NCI-H82 (cell line): ENCODE measurements at regions not wholly inside any gene's neighbourhood (a gene's known extent, or its start where the extent isn't known, plus 50 kb on each side); places are given as distances from the start of the nearest gene placed in this dataset.
A peak's percentile ranks its signal among the peaks of the same experiment; 100 is the strongest.

ENCODE experiments used
- DNase-seq: peaks from one replicate; lab custom pipeline; 2025; lab: John Stamatoyannopoulos, UW

DNA sequence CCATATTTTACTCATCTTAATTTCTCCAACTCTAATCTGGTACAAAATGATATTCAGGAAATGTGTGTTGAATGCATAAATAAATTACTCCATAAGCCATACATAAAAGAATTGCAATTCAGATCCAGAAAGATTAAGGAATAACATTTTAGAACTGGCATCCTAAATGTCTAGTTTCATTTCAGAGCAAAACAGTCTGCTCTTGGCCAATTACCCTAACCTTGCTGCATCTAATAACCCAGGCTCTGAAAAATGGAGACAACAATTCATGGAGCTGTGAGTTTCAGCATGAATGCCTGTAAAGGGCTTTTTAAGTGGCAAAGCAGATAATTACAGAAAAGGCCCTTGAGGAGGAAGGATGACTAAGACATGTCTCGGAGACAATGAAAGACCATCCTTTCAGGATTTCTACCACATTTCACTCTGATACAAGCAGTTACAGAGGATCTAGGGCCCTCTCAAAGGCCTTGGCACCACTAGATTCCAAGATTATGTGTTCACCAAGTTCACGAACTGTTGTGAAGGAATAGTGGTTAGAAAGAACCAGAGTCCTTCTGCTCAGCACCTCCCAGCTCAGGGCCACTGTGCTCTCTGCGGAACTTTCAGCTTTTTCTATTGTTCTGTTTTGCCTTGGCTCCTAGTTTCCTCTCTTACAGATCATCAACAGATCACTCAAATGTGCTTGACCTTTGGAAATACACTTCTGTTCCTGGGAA lies 157.6 kb upstream of the BLID start:
- DNase-seq = no peak

DNA sequence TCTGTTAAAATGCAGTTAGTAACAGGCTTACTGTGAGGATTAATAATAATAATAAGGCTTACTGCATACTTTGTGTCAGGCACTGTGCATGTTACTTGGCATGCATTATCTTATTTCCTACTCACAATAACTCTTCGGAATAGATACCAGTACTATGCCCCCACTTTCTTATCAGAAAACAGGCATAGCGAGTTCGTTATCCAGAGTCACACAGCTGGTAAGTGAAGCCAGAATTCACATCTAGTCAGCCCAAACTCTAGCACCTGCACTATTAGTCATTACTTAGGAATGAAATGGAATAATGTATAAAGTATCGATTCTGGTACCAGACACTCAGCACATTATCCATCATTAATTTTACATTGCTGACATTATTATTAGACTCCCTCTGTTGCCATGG lies 155.7 kb upstream of the BLID start:
- peak; percentile 3 for DNase-seq

DNA sequence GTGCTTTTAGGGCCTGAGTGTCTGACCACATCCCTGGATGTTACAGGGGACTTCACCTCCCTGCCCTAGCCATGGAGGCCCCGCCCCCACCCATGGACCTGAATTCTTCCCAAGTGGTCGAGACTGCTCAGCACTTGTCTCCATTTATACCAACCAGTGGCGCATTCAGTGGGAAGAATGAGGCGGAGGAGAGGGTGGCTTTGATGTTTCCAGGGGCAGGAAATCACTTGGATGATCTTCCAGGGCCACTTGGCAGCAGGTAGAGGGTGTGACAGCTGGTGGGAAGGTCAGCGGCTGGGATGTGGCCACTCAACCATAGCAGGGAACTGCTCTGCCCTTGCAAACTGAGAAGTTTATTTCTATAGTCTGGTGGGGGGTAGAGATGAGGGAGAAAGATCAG lies 155.1 kb upstream of the BLID start:
- peak; percentile 5 for DNase-seq

DNA sequence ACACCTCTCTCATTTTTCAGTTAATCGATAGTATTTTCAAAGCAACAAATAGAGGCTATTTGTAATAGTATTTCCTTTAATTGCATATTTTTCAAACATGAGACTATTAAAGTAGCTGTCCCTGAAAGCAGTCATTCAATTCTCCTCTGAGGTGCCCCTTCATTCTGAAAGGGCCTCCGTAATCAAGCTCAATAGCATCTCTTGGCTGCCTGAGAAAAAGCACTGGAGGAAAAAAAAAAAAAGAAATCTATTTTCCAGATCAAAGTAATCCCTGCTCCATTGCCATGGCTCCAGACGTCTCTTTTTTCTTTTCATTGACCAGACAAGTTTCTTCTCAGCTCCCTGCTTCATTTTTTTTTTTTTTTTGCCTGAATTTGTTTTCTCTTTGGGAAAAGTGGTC lies 154.5 kb upstream of the BLID start:
- DNase-seq = no peak

DNA sequence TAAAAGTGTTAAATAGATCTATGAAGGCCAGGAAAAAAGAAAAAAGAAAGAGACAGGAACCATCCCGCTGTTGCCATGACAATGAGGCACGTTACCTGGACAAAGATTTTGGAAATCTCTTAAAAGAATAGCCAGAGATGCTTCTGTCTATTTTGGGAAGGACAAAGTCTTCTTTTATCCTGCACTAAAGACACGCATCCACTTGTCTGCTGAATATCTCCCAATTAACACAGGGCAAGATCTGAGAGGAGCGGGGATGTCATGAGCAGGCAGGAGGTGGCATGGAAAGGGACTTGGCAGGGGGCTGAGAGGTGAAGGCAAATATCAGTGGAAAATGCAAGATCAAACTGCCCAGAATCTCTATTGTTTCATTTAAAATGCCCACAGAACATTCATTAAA lies 153.8 kb upstream of the BLID start:
- DNase-seq = no peak

DNA sequence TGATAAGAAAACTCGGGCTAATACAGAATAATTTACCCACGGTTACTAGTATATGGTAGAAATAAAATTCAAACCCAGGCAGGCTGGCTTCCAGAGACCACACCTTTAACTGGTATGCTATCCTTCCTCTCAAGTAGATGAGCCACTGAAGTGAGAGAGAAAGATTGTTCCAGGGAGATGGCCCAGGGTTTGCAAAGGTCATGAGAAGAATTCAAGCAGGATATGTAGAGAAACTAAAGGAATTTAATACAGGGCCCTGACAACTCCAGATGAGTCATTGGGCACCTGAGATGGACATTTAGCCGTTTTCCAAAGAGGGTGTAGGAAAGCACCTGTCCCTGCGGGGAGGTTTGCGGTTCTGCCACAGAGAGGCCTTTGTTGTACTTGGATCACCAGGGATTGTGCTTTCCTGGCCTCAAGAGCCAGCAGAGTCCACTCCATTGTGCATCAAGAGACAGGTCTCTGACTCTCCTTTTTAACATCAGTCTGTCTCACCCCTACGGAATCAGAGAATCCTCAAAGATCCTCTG lies 152.7 kb upstream of the BLID start:
- DNase-seq = no peak

DNA sequence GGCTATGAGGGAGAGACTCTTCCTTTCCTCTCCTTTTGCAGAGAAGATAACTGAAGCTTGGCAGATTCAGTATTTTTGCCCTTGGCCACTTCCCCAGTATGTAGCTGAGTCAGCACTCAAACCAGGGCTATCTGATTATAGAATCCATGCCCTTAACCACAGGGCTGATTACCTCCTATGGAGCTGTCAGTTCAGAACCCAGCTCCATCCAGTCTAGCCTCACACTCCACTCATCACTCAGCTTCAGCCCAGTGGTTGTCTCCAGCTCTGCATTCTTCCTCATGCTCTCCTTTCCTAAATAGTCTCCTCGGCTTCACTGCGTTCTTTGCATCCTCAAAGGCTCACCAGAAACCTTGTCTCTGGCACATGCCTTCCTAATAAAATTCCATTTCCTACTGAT lies 151.6 kb upstream of the BLID start:
- no peak for DNase-seq

DNA sequence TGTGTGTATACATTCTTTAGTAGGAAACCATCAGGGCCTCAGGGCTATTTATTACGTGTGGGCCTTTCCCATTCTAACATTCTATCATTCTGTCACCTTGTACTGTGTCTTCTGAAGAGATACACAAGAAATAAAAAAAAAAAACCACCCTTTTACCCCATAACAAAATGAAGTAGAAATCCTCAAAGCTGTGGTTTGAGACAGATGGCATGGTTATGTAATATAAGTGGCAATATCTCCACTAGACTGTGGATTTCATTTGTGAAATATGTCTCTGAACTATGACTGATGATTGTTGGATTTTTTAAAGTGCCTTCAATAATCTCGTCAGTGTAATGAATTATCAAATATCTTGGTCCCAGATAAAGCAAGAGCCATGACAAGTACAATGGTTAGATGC lies 150.0 kb upstream of the BLID start:
- no peak for DNase-seq

DNA sequence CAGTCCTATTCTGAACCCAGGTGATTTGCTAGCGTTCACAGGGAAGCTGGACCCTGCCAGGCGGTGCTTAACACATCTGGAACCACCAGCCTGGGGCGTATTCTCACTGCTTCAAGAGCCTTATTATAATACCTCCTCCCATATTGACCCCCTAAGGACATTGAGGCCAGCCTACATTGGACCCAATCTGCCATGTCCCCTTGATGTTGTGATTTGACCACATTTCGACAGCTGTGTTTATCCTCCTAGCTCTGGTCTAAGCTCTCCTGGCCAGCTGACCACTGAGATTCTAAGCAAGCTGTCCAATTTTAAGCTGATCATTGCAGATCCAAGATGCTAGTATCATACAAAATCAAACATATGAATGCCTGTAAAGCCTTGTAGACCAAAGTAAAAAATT lies 148.1 kb upstream of the BLID start:
- peak; percentile 17 for DNase-seq

DNA sequence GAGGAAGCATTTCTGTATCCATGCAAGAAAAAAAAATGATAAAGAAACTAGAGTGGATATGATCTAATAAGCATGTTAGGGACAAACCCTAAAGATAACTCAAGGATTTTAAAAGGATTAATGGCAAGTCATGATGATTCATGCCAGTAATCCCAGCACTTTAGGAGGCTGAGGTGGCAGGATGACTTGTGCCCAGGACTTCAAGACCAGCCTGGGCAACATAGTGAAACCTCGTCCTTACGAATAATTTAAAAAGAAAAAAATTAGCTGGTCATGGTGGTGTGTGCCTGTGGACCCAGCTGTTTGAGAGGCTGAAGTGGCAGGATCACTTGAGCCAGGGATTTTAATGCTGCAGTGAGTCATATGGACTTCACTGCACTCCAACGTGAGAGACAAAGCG lies 145.5 kb upstream of the BLID start:
- peak; percentile 17 for DNase-seq

DNA sequence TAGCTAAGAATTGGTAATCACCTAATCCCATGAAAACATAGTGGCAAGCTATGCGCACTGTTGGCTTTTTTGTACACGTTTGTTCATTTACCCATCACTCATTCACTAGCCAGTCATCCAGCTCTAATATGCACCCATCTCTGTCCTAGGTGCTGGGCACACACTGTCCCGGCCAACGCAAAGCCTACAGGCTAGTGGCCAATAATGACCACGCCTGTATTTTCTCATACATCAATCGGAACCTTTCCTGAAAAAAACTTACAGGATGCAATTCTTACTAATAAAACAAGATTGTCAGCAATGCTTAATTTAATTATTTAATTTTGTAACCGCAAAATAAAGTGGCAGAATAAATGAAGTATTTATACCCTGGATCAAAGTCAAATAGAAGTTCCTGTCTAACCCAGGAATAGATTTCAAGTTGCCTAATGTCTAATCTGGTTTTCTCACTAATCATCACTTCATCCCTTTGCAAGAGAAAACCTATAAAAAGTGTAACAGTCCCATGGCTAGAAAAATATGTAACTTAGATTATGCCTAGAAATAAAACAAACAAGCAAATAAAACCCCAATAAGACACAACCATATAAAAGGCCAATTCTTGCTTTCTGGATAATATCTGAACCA lies 143.3 kb upstream of the BLID start:
- no peak for DNase-seq

DNA sequence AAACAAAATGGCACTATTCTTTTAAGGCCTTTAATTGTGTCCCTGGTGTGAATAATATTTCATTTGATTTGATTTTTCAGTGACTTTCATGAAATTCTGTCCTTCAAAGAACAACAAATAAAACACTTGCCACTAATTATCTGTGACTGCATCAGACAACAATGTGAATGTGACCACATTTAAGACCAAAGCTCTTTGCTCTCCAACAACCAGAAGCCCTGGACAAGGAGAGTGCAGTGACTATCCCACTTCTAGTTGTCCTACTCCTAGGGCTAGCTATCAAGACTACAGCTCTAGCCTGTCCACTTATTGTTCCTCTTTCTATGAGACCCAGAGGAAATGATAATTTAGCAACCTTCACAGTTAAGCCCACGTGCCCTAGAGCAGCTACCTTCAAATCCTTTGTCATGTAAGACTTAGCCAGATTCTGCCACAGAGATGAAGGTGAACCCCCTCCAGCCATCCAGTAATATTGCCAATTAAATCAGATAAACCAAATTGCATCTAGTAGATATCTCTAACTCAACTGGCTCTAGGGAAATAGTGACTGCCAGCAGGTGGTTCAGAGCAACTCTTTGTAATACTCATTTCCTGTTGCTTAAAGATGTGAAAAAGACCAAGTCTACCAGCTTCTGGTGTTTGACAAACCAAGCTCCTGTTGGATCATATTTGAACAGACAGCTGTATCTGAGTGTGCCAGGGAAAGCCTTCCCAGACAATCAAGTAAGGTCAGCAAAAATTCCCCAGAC lies 142.6 kb upstream of the BLID start:
- DNase-seq = no peak

DNA sequence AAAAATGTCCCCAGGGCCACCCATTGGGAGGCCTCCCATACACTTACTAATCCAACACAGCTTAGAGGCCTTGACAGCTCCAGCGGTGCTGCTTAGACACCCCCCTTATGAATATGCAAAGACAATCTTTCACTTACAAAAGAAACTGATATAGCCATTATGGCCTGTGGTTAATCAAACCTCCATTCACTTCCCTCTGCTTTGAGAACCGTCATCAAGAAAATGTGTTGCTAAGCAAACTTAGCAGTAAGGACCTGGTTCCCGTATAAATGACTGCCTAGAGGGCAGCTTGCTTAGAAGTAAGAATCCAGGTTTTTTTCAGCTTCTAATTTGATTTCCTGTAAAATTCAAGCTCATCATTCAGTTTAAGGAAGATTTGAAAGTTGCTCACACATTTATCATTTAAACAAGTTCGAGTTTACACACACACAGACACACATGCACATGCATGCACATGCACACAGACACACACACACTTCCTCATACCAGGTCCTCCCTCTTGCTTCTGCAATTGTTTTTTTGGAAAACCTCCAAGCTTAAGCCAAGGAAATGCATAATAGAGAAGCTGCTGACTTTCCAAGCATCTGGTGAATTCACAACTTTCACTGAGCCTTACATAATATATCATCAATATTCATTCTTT lies 137.7 kb upstream of the BLID start:
- no peak for DNase-seq

DNA sequence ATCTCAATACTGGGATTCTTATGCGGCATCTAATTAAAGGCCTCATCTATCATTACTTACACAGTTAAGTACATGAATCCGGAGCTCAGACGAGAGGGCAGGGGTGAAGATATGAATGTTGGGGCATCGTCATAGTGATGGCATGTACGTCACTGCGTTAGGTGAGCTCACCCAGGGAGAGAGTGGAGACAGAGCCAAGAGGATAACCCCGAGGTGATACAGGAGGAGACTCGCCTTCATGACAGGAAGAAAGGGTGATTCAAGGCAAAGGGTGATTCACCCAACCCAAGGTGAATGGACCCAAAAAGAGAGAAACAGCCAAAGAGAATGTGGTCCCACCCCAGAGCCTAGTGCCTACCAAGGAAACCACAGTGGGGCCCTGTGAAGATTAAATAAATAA lies 132.9 kb upstream of the BLID start:
- no peak for DNase-seq

DNA sequence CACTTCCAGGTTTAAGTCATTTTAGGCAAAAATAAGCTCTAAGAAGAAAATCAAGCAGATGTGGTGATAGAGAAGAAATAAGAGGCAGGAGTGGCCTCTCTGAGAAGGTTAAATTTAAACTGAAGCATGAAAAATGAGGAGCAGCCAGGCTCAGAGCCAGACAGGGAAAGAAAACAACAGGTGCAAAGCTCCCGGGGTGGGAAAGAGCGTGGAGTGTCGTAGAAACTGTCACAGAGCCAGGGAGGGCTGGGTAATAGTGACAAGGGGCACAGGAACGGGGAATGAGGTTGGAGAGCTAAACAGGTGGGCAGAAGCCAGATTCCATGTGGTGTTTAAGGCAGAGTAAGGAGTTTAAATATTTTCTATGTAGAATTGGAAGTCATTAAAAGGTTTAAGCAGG lies 132.1 kb upstream of the BLID start:
- DNase-seq = no peak

DNA sequence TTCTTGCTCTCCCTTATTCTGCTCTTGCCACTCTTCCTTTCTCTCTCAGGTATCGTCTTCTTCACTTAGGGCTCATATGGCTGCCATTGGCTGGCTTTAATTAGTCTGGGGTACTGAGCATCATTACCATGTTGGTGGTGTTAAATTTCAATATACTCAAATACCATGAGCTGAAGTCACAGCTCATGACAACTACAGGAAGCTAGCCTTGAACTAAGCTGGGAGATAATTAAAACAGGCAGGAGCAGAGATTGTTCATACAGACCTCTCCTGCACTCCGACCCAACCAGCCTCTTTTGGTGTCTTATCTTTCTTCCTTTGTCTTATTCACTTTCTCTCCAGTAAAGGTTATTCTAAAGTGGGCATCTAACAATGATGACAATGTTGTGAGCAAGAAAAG lies 130.9 kb upstream of the BLID start:
- no peak for DNase-seq

DNA sequence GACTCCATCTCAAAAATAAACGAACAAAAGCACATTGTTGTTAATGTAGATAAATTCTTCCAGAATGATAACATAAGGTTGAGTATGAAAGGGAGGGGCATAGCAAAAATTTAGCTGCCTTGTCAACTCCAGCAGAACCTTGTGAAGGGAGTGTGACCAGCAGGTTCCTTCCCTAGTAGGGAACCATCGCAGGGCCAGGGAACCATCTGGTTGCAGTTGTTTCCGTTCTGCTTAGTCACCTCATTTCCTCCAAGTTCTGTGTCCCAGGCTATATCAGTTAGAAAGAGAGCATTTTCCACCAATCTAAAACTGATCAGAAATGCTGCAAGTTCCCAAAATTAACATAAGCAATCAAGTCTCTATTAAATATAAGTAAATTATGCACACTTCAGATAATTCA lies 126.7 kb upstream of the BLID start:
- DNase-seq = no peak

DNA sequence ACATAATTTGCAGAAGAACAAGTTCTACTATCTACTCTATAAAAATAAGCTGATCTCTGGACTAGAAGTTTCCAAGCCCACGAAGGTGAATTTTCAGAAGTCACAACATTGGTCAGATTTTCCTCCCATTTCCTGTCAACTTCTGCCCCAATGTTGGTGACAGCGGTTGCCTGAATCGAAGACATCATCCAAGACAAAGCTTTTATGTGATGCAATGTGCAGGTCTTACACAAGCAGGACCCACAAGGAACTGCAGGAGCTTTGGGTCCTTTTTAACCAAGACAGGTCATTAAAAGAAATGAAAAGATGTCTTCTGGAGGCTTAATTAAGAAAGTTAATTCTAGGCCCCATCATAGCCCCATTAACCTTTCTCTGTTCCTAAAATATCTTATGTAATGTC lies 125.6 kb upstream of the BLID start:
- DNase-seq = no peak

DNA sequence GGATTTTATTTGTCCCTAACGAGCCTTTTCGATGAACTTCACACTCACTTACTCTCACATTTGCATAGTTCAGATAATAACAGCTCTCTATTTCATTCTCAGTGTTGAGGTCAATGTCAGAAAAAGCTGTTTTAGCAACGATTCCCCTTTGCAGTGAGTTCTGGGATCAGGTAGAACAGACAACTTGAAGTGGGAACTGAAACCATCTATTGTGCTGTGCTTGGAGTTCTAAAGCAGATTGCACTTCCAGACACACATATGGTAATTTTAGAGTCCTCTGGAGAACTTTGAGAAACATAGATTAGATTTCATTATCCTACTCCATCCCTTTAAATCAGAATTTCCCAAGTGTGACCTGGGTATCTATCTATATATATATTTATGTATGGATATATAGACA lies 124.6 kb upstream of the BLID start:
- DNase-seq = no peak

DNA sequence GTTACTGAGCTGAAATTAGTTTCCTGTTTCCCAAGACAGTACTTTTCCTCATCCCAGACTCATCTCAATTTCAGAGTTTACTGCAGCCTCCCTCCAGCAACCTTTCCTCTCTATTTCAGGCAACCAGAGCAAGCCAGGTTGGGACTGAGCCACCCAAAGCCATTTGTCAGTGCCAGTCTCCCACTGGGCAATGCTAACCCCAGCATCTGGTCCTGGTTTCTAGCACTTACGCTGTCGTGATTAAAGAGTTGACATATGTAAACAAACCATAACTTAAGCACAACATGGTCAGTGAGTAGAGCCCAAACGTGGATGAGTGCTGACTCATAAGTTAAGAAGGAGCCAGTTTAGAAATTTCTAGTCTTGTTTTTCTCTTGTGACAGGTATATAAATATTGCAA lies 119.6 kb upstream of the BLID start:
- DNase-seq = no peak

DNA sequence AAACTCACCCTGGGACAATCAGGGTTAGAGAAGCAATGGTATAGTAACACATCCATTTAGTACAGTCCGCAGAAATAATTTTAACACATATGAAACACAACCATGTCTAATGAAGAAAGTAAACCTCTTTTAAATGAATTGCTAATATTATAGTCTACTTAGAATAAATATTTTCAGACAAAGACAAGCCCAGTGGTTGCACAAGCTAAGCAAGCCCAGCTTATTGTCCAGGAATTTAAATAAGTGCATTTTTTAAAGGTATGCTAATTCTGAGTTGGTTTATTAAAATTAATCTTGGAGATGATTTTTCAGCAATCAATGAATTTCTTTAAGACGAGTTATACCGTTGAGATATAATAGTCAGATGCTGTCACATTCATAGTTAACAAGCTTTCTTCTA lies 118.8 kb upstream of the BLID start:
- DNase-seq = no peak

DNA sequence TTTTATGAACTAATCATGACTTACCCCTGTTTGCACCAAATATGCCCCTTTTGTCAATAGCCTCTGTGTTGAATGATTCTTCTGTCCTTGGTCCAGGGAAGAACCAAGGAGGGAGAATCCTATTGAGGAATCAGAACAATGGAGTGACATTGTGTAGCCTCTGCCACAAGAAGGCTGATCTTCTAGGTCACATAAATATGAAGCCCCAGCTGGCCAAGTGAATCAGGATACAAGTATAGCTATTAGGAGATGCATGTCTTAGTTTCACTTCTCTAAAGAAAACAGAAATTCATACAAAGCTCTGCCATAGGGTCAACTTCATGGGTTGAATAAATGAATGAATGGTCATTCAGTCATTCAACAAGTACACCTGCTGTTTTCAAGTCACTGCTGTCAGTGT lies 118.2 kb upstream of the BLID start:
- DNase-seq = no peak

DNA sequence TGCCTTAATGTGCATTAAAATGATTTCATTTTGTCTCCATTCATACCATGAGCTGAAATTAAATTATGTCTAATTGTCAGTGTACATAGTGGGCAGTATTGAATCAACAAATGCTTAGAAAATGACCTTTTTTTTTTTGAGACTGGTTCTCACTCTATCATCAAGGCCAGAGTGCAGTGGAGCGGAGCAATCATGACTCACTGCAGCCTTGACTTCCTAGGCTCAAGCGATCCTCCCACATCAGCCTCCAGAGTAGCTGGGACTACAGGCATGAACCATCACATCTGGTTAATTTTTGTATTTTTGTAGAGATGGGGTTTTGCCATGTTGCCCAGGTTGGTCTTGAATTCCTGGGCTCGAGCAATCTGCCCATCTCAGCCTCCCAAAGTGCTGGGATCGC lies 117.0 kb upstream of the BLID start:
- DNase-seq = no peak
